Activated CD4-positive, alpha-beta T cell treated with anti-CD3 and anti-CD28 coated beads, Interleukin-2, amount 50 U/mL, for 24 hours (primary cell): ENCODE measurements at regions not wholly inside any gene's neighbourhood (a gene's known extent, or its start where the extent isn't known, plus 50 kb on each side); places are given as distances from the start of the nearest gene placed in this dataset.
"Not testable (repeated sequence)": the region's sequence is repeated elsewhere in the genome, so short reads cannot be mapped to it uniquely, and the experiment has no call there.

Experiments used
- DNase-seq, 2 donors: peaks; one replicate each; pipeline ENCODE4 v3.0.0-alpha.2; 2020; ENCODE audit warnings: low read depth in 1 of 2, low spot score in 1 of 2

DNA sequence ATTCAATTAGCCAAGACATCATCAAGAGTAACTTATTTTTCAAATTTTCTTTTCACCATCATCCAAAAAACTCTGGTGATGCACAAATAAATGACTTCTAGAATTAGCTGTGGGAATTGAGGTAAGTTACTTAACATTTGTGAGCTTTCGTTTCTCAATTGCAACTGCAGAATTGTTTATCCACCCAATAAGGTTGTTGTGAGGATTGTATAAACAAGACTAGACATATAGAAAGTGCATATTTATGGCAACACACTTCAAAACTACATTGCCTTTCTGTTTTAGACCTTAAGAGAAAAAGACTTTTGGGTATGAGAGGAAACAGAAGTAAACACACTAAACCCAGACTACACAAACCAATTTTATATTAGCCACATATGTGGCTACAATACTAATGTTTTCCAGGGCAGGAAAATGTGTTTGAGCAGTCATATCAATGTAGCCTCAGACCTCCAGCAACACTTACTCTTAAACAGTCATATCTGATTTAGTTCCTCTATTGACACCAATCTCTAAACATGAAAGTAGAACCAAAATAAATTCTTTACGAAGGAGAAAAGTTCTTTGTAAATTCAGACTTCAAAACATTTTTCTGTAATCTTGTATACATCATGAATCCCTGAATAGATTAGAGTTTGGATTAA is 488.0 kb upstream of the CYLC2 start:
- DNase-seq = no peak

DNA sequence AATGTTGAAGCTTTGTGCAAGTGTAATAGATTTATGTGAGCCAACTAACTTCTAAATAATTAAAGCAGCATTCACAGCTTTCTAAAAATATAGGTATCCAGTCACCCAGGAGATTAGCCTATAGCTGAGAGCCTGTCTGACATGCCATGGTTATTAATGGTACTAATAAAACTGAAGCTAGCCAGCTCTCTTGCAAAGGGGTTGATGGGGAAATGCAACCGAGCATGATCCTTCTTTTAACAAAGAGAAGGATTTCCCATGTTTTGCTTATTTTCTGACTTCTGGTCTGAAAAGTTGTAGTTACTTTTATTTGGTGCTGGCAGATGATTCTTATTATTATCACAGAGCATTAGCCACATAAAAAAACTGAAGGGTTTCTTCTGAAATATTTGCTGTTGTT is 488.7 kb upstream of the CYLC2 start:
- DNase-seq = no peak

DNA sequence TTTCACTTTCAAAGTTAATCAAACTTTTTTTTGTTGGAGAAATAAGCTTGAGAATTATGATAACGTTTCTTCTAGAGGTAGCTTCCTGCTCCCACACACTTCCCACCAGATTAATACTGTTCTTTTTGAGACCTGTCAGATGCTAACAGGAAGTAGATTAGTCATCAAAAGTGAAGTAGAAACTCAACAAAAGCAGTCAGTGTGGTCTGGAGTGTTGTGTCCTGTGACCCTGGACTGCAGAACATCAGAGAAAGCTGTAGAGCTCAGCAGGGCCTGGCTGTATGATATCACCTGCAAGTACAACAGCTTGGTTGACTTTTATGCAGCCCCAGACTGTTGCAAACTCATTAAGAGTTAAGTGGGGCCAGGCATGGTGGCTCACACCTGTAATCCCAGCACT is 495.7 kb upstream of the CYLC2 start:
- DNase-seq = no peak

DNA sequence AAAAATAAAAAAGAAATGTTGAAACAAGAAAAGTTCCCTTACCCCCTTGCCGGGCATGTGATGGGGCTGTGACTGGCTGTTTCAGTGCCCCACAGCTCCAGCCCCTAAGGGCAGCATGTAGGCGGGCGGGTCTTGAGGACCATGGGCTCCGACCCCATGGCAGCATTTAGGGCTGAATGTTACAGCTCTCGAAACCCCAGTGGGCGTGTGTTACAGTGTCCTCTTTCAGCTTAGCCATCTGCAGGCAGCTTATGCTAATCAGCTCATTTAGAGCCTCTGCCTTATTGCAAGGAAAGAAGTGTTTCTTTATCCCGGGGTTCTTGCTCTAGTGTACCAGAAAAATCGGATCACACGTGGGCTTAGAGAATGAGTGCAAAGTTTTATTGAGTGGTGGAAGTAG is 497.4 kb upstream of the CYLC2 start:
- no peak for DNase-seq

DNA sequence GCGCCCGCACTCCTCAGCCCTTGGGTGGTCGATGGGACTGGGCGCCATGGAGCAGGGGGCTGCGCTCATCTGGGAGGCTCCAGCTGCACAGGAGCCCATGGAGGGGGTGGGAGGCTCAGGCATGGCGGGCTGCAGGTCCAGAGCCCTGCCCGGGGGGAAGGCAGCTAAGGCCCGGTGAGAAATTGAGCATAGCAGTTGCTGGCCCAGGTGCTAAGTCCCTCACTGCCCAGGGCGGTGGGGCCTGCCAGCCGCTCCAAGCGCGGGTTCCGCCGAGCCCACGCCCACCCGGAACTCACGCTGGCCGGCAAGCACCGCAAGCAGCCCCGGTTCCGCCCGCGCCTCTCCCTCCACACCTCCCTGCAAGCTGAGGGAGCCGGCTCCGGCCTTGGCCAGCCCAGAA is 508.2 kb upstream of the CYLC2 start:
- not testable (repeated sequence) for DNase-seq

DNA sequence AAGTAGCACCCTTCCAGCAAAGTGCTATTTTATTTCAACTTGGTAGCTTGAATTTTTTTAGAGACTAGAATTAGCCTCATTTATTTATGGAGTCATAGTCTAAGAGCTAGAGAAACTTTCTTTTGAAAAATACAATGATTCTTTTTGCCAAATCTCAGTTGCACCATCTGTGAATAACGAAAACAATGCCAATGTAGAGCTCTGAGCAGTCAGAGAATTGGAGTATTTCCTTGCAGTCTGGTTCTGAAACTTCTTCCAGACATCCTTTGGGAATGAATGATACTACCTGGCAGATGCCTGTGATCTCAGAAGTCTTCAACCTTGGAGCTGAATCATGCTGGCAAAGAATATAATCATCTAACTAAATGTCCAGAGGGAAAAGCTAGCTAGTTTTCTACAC is 511.5 kb upstream of the CYLC2 start:
- no peak for DNase-seq

DNA sequence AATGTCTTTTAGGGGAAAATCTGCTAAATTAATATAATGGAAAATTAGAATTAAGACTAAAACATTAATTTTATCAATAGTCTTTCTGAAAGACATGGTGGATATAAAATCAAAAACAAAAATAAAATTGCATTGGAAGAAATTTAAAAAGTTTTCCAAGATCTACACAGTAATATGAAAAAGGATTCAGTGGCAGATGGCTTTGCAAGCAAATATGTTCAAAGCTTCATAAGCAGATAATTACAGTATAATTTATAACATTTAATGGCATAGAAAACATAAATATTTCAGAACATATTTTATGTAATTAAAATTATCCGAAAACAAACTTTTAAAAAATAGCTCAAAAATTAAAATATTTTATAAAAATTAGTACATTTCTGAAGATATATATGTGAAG is 512.4 kb upstream of the CYLC2 start:
- DNase-seq = no peak

DNA sequence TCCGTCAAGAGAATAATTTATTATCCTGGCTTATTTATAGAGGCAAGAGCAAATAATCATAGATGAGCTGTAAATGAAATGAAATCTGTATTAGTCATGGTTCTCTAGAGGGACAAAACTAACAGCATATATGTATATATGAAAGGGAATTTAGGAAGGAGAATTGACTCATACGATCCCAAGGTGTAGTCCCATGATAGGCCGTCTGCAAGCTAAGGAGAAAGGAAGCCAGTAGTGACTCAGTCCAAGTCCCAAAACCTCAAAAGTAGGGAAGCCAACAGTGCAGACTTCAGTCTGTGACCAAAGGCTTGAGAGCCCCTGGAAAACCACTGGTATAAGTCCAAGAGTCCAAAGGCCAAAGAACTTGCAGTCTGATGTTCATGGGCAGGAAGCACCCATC is 515.9 kb upstream of the CYLC2 start:
- no peak for DNase-seq

DNA sequence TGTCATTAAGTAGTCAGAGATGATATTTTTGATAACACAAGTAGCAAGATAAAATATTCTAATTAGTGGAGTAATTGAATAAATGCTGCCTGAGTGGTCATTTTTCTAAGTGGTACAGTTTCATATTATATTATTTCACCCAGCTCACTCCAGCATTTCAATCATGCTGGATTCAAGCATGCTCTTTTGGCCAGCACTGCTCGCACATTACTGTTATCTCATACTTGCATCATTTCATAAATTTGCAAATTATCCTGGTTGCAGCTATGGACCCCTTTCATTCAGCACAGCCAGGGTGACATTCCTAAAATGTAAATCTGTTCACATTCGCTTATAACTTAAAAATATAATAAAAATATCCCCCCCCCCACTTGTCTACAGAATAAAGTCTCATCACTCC is 520.8 kb upstream of the CYLC2 start:
- DNase-seq = no peak

DNA sequence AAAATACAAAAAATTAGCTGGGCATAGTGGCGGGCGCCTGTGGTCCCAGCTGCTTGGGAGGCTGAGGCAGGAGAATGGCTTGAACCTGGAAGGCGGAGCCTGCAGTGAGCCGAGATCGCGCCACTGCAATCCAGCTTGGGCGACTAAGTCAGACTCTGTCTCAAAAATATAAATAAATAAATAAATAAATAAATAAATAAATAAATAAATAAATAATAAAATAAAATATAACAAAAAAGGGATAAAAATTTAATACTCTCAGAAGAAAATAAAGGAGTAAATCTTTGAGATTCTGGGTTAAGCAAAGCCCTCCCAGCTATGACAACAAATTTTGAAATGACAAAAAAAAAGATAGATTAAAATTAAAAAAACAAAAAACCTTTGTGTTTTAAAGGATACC is 525.7 kb upstream of the CYLC2 start:
- DNase-seq = not testable (repeated sequence)

DNA sequence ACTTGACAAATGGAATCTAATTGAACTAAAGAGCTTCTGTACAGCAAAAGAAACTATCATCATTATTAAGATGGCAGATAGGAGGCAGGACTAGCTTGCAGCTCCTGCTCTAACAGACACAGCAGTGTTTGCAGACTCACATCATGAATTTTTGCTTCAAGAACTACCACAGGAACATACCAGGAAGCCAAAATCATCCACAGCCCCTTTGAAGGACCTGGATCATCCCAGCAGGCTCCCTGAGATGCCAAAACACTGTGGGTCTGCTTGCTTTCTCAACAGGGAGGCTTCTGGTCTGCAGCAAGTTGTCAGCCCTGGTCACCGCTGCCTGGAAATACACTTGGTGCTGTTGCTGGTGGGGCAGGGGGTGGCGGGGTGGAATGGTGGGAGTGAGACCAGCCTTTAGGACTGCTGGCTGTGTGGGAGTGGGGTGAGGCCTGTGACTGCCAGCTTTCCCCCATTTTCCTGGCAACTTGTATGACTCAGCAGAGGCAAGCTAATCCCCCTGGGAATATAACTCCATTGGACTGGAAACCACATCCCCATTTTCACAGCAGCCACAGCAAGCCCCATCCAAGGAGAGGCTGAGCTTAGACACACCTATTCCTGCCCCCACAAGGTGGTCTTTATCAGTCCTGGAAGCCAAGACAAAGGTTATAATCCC is 533.8 kb upstream of the CYLC2 start:
- DNase-seq = no peak

DNA sequence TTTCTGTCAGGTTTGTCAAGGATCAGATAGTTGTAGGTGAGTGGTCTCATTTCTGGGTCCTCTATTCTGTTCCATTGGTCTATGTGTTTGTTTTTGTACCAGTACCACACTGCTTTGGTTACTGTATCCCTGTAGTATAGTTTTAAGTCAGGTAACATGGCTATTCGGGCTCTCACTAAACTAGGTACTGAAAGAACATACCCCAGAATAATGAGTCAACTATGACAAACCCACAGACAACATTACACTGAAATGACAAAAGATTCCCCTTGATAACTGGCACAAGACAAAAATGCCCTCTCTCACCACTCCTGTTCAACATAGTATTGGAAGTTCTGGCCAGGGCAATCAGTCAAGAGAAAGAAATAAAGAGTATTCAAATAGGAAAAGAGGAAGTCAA is 535.3 kb upstream of the CYLC2 start:
- no peak for DNase-seq

DNA sequence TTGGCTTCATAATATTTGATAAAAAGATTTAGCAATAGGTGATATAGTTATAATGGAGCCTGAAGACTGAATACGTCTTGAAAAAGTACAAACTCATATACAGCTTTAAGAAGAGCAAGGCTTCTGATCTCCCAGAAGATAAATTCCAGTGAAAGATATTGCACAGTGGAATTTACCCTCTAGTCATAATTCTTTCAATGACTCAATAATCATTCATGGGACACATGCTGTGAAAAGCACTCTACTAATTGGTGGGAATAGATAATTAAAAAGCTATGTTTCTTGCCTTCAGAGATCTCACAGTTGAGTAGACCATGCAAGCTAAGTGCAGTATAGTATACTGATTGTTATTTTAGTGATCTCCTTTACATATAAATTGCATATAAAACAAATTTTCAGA is 538.6 kb upstream of the CYLC2 start:
- no peak for DNase-seq

DNA sequence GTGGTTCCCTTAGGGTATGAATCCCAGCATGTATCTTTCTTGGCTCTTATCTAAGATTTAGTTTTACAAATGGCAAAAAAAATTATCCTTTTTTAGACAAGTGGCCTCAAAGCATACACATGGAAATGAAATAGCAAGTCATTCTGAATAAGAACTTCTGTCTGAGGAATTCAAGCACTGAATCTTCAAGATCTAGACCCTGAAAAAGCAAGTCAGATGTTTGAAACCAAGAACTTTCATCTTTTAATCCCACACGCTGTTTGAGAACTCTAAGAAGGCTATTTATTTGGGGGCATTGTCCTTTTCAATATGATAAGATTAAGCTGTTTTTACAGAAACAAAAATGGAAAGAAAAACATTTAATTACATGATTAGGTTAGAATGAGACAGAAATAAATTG is 549.2 kb upstream of the CYLC2 start:
- DNase-seq = no peak

DNA sequence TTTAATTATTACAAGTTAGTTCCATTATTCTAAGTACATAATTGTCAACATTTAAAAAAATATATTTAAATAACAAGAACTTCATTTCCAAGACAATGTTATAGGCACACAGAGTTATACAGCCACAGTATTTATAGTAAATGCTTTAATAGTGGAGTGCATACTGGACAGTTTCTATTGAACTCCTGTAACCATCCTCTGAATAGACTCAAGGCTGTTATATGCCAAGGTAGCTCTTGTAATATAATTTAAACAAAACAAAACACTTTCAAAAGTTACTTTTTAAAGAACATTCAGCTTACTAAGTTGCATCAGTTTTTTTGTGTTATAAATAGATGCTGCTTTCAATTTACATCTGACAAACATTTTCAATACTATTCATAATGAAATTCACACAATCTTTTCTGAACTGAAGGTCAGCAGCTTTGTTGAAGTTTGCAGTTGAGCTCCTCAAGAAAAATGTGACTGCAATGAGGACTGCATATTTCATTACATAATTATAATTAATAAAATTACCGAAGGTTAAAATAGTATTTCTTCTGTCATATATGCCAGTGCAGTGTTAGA is 549.9 kb upstream of the CYLC2 start:
- DNase-seq = no peak

DNA sequence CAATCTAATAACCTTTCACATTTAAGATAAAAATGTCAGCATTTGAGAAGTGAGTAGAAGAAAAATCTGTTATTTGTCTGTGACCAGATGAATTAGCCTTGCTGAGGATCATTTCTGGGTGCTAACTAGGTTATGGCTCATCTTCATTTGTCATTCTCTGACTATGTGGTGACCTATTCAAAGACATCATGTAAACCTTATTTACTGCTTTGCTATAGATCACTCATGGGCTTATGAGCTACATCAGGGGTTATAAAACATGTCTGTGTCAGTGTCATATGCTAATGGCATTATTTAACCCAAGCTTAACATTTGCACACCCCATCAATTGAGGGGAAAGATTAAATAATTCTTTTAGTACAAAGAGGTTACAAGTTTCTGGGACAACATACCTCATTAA is 555.5 kb upstream of the CYLC2 start:
- no peak for DNase-seq

DNA sequence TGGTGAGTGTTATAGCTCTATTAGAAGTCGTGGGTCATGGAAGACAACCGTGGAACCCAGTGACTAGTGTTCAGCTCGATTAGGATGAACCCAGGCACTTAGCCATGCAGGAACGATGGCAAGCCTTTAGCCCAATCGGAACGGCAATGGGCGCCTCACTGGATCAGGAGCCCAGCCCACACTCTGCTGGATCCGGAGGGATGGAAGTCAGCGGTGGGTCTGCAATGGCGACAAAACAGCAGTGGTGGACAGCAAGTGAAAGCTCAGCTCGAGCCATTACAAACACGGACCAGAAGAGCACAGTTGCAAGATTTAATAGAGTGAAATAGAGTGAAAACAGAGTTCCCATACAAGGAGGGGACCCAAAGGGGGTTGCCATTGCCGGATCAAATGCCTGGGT is 558.5 kb upstream of the CYLC2 start:
- not testable (repeated sequence) for DNase-seq

DNA sequence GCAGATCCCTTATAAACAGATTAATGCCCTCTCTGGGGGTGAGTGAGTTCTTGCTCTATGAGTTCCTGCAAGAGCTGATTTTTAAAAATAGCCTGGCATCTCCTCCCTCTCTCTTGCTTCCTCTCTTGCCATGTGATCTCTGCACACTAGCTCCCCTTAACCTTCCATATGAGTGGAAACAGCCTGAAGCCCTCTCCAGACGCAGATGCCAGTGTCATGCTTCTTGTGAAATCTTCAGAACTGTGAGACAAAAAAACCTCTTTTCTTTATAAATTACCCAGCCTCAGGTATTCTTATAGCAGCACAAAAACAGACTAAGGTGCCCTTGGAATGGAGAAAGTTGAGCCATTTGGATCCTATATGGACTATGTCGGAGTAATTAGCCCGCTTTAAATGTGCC is 559.7 kb upstream of the CYLC2 start:
- no peak for DNase-seq

DNA sequence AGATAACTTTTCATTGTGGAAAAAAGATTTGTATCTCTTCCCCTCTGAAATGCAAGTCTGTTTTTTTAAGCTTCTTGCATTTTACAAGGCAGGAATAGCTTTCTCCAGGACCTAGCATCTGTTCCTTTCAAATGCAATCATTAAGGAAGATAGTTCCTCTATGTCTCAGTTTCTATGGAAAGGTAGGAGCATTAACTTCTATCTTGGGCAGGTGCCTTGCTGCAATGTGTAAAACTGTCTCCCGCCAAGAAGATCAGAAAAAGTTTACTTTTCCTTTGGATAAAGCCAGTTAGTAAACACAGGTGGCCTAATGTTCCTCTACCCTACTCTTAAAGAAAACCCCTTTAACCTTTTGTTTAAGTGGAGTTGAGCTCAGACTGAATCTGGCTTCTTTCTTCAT is 560.6 kb upstream of the CYLC2 start:
- DNase-seq = no peak

DNA sequence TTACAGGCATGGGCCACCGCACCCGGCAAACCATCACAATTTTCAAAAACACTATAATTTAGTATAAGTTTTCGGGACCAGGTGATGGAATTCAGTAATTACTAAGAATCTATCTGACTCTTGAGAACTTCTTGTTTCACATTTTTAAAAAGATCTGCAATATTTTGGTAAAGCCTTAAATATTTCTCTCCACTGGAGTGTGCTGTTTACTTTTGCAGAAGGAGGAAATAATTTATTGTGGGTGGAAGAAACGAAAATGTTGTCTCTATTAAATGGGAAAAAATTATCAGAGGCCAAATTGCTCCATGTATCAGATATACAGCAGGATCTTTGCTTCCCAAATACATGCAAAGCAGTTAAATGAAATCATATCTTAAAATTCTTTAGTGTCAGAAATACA is 566.8 kb upstream of the CYLC2 start:
- no peak for DNase-seq

DNA sequence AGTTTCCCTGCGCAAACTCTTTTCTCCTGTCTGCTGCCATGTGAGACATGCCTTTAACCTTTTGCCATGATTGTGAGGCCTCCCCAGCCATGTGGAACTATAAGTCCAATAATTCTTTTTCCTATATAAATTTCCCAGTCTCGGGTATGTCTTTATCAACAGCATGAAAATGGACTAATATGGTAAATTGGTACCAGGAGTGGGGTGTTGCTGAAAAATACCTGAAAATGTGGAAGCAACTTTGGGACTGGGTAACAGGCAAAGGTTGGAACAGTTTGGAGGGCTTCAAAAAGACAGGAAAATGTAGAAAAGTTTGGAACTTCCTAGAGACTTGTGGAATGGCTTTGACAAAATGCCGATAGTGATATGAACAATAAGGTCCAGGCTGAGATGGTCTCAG is 578.9 kb upstream of the CYLC2 start:
- not testable (repeated sequence) for DNase-seq

DNA sequence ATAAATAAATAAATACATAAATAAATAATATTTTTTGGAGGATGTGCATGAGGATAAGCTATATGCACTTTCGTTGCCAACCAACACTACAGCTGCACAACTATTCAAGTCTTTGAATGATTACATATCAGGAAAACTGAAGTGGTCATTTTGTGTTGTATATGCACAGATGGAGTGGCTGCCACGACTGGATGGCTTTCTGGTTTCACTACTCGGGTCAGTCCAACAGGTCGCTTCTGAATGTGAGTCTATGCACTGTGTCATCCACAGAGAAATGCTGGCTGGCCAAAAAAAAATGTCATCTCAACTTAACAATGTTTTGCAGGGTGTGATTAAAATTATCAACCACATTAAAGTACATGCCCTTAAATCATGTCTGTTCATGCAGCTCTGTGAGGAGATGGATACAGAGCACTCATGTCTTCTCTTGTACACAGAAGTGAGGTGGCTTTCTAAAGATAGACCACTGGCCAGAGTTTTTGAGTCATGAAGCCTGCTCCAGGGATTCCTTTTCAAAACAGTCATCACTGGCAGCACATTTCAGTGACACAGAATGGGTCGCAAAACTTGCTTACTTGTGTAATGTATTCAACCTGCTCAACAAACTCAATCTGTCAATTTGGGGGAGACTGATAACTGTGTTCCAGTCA is 589.8 kb upstream of the CYLC2 start:
- DNase-seq = no peak
